Liver (tissue), 3 donors: ENCODE measurements at regions not wholly inside any gene's neighbourhood (a gene's known extent, or its start where the extent isn't known, plus 50 kb on each side); places are given as distances from the start of the nearest gene placed in this dataset.

Experiments used
- ATF3 ChIP-seq: IDR thresholded peaks from 2 replicates; pipeline ENCODE4 v1.6.1; 2016; ENCODE audit warnings: antibody characterized with exemption
- EGR1 ChIP-seq, 2 donors: IDR thresholded peaks; 2 replicates each; pipeline ENCODE4 v1.6.1; 2016 to 2018; ENCODE audit warnings: antibody characterized with exemption in 2 of 2, low read depth in 2 of 2
- FOXA1 ChIP-seq: IDR thresholded peaks from 2 replicates; pipeline ENCODE4 v1.6.1; 2016; ENCODE audit warnings: antibody characterized with exemption
- MAX ChIP-seq: IDR thresholded peaks from 2 replicates; pipeline ENCODE4 v1.6.1; 2016; ENCODE audit warnings: antibody characterized with exemption
- RAD21 ChIP-seq, 2 donors: IDR thresholded peaks; 2 replicates each; pipeline ENCODE4 v1.6.1; 2016; ENCODE audit warnings: antibody characterized with exemption in 2 of 2, mild to moderate bottlenecking in 2 of 2
- TAF1 ChIP-seq: conservative IDR thresholded peaks from 2 replicates; pipeline ENCODE4 v1.6.1; 2016; ENCODE audit warnings: antibody characterized with exemption, mild to moderate bottlenecking
- YY1 ChIP-seq: IDR thresholded peaks from 2 replicates; pipeline ENCODE4 v1.6.1; 2016; ENCODE audit warnings: antibody characterized with exemption, mild to moderate bottlenecking
- TF ChIP-seq, protein P1 (sequence below): fragments of 150-350 bp; IDR thresholded peaks from 2 replicates; pipeline ENCODE4 v1.5.1; 2017; ENCODE audit warnings: improper control_type of control experiment, low read depth, low read length; ENCODE audit not compliant: missing input control
- donor health status: healthy.
- donor health status: healthy.

- TF ChIP-seq, protein P1, sequence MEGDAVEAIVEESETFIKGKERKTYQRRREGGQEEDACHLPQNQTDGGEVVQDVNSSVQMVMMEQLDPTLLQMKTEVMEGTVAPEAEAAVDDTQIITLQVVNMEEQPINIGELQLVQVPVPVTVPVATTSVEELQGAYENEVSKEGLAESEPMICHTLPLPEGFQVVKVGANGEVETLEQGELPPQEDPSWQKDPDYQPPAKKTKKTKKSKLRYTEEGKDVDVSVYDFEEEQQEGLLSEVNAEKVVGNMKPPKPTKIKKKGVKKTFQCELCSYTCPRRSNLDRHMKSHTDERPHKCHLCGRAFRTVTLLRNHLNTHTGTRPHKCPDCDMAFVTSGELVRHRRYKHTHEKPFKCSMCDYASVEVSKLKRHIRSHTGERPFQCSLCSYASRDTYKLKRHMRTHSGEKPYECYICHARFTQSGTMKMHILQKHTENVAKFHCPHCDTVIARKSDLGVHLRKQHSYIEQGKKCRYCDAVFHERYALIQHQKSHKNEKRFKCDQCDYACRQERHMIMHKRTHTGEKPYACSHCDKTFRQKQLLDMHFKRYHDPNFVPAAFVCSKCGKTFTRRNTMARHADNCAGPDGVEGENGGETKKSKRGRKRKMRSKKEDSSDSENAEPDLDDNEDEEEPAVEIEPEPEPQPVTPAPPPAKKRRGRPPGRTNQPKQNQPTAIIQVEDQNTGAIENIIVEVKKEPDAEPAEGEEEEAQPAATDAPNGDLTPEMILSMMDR = no peak
- TF ChIP-seq YY1 = no peak
- no peak for TF ChIP-seq TAF1
- TF ChIP-seq RAD21 (IDR thresholded peaks at IDR 0.05) = no peak
- TF ChIP-seq MAX = no peak
- no peak for TF ChIP-seq EGR1 (IDR thresholded peaks at IDR 0.05; ENCODE audit: low read depth in 2 of 2)
- no peak for TF ChIP-seq FOXA1
- TF ChIP-seq ATF3 = no peak
These were observed 2270.0 kb downstream of the ARAP2 start for GRCh38 chr4:33974270-33974669.
